K562 (cell line): ENCODE measurements at regions not wholly inside any gene's neighbourhood (a gene's known extent, or its start where the extent isn't known, plus 50 kb on each side); places are given as distances from the start of the nearest gene placed in this dataset.
A peak's percentile ranks its signal among the peaks of the same experiment; 100 is the strongest.

Experiments
- ATAC-seq: fragments of 200-7000 bp; cut with Tn5 transposase; 3 replicates; pipeline ENCODE4 v1.9.1; 2020; ENCODE audit warnings: moderate library complexity
- BruUV-seq: library from RNA; stranded (reverse); fragments of 400-500 nt; replicated peaks from 2 replicates; lab custom pipeline; 2021; lab: Mats Ljungman, UMichigan
- CTCF ChIA-PET: fragments of 300-600 bp; formaldehyde crosslinking; extraction: SDS; loops from one replicate; lab custom pipeline; 2021; ENCODE audit warnings: low intra/inter-chr PET ratio; lab: Yijun Ruan, JAX
- POLR2A ChIA-PET: fragments of 300-600, 350-650 bp; sonication (Branson Sonifier 250); formaldehyde crosslinking; extraction: SDS; loops from one replicate; lab custom pipeline; 2021; ENCODE audit warnings: antibody characterized with exemption, inconsistent platforms; lab: Yijun Ruan, JAX
- DNase-seq, 4 experiments: peaks; one replicate each; pipeline versions ENCODE4 v3.0.0 to v3.0.0-alpha.2; 2011 to 2018; ENCODE audit warnings: low spot score in 3 of 4, mixed read lengths in 3 of 4; ENCODE audit errors: extremely low read depth in 1 of 4
- FAIRE-seq: peaks from 2 replicates; lab custom pipeline; 2011; peaks lifted over from hg19 to GRCh38; lab: Jason Lieb, UNC
- H2AFZ ChIP-seq: 2 replicates; pipeline ENCODE4 v1.6.0; 2011; ENCODE audit warnings: low read depth, low read length, control low read depth, inconsistent platforms
- H3K27ac ChIP-seq: fragments of 200-600 bp; 3 replicates; pipeline ENCODE4 v1.8.0; 2011; ENCODE audit warnings: low read depth, mild to moderate bottlenecking, control low read depth, inconsistent platforms, low read length, moderate library complexity, mixed read lengths; ENCODE audit errors: extremely low read depth
- H3K27me3 ChIP-seq, 2 experiments: fragments of 300-600 bp in 1 of 2; 2 replicates in 1 of 2; 3 replicates in 1 of 2; pipeline versions ENCODE4 v1.6.0 to v1.8.0; 2011; ENCODE audit warnings: inconsistent platforms in 2 of 2, low read length in 2 of 2, mild to moderate bottlenecking in 1 of 2, mixed read lengths in 1 of 2, moderate library complexity in 1 of 2; ENCODE audit not compliant: control insufficient read depth in 2 of 2, insufficient read depth in 2 of 2
- H3K36me3 ChIP-seq: fragments of 300-600 bp; 3 replicates; pipeline ENCODE4 v1.8.0; 2011; ENCODE audit warnings: mild to moderate bottlenecking, low read length, inconsistent platforms; ENCODE audit not compliant: control insufficient read depth, insufficient read depth
- H3K4me1 ChIP-seq, 2 experiments: fragments of 200-600 bp in 1 of 2; replicated peaks in 1 of 2; 2 replicates in 1 of 2; 3 replicates in 1 of 2; pipeline versions ENCODE4 v1.5.1 to v1.8.0; 2011; ENCODE audit warnings: inconsistent platforms in 2 of 2, low read length in 2 of 2, mild to moderate bottlenecking in 1 of 2, mixed read lengths in 1 of 2, moderate library complexity in 1 of 2; ENCODE audit not compliant: control insufficient read depth in 2 of 2, insufficient read depth in 2 of 2
- H3K4me2 ChIP-seq: 2 replicates; pipeline ENCODE4 v1.6.1; 2011; ENCODE audit warnings: low read length, control low read depth, inconsistent platforms, mixed read lengths; ENCODE audit not compliant: insufficient read depth
- H3K4me3 ChIP-seq: fragments of 200-600 bp; sonication (generic), shearing (Covaris generic); 2 replicates; pipeline ENCODE4 v1.5.1; 2016; ENCODE audit warnings: control low read depth, inconsistent platforms
- H3K79me2 ChIP-seq: fragments of 200-600 bp; 3 replicates; pipeline ENCODE4 v1.8.0; 2011; ENCODE audit warnings: low read length, inconsistent platforms; ENCODE audit not compliant: control insufficient read depth, insufficient read depth
- H3K9ac ChIP-seq, 2 experiments: 2 replicates each; pipeline versions ENCODE4 v1.6.0 to v1.6.1; 2011; ENCODE audit warnings: low read depth in 2 of 2, low read length in 2 of 2, control low read depth in 1 of 2, inconsistent platforms in 1 of 2, mild to moderate bottlenecking in 1 of 2, mixed read lengths in 1 of 2; ENCODE audit not compliant: insufficient read depth in 1 of 2
- H3K9me1 ChIP-seq: one replicate; pipeline ENCODE4 v1.6.0; 2011; ENCODE audit warnings: inconsistent platforms, mild to moderate bottlenecking, low read length, moderate library complexity; ENCODE audit not compliant: control insufficient read depth, insufficient read depth
- H3K9me3 ChIP-seq: replicated peaks from 2 replicates; pipeline ENCODE4 v1.5.1; 2011; ENCODE audit warnings: low read depth, low read length, inconsistent platforms; ENCODE audit not compliant: control insufficient read depth, insufficient read depth
- H4K20me1 ChIP-seq: replicated peaks from 2 replicates; pipeline ENCODE4 v1.6.1; 2011; ENCODE audit warnings: low read length, inconsistent platforms, mixed read lengths; ENCODE audit not compliant: control insufficient read depth, insufficient read depth
- MTF1 ChIP-seq: fragments of 250-450 bp; sonication (Bioruptor Pico); IDR thresholded peaks from 2 replicates; pipeline ENCODE4 v1.9.0; 2021; ENCODE audit warnings: moderate library complexity, mild to moderate bottlenecking, inconsistent platforms, borderline replicate concordance
- NFIC ChIP-seq: fragments of 450-650 bp; IDR thresholded peaks from 2 replicates; pipeline ENCODE4 v1.6.1; 2017; ENCODE audit warnings: mild to moderate bottlenecking, inconsistent platforms
- RBBP5 ChIP-seq: fragments of 200-600 bp; sonication (generic); IDR thresholded peaks from 2 replicates; pipeline ENCODE4 v1.6.1; 2012; ENCODE audit warnings: borderline replicate concordance, mild to moderate bottlenecking, low read length, control low read depth, inconsistent platforms; ENCODE audit not compliant: insufficient read depth, poor library complexity, severe bottlenecking
- SMC3 ChIP-seq: conservative IDR thresholded peaks from 2 replicates; pipeline ENCODE4 v1.6.1; 2011; ENCODE audit warnings: low read depth, low read length, improper control_type of control experiment; ENCODE audit not compliant: insufficient read depth
- ZNF354B ChIP-seq: fragments of 250-450 bp; sonication (Bioruptor Pico); IDR thresholded peaks from 2 replicates; pipeline ENCODE4 v1.4.0; 2020
- WGBS: fragments of 100-300 bp; shearing (Covaris generic); methylation state at CpG from one replicate; pipeline ENCODE4 v1.1.6; 2016; ENCODE audit warnings: low coverage, mixed read lengths; ENCODE audit not compliant: insufficient coverage; ENCODE audit errors: missing lambda C conversion rate; 5-methylcytosine and 5-hydroxymethylcytosine counted together
- in situ Hi-C: fragments of 300-500 bp; cut with MboI; formaldehyde crosslinking; loops from 4 replicates; pipeline ENCODE4 v1.15.0; 2018; ENCODE audit warnings: inconsistent platforms, mixed read lengths
- intact Hi-C: fragments of 100-400 bp; cut with micrococcal nuclease; formaldehyde crosslinking; loops from 2 replicates; pipeline ENCODE4 v1.14.2; 2022
- TF ChIP-seq, protein P1 (sequence below), 3 experiments: IDR thresholded peaks in 2 of 3; conservative IDR thresholded peaks in 1 of 3; 2 replicates each; pipeline ENCODE4 v1.5.1; 2011 to 2012; ENCODE audit warnings: low read length in 3 of 3, mild to moderate bottlenecking in 3 of 3, control low read depth in 2 of 3, improper control_type of control experiment in 1 of 3, inconsistent platforms in 1 of 3, low read depth in 1 of 3, mixed read lengths in 1 of 3, moderate library complexity in 1 of 3; ENCODE audit not compliant: insufficient read depth in 2 of 3
- TF ChIP-seq, protein P2 (sequence below): fragments of 450-650 bp; IDR thresholded peaks from 2 replicates; pipeline ENCODE4 v1.6.1; 2016; ENCODE audit warnings: mild to moderate bottlenecking
- TF ChIP-seq, protein P3 (sequence below): fragments of 450-650 bp; IDR thresholded peaks from 2 replicates; pipeline ENCODE4 v1.6.1; 2017; ENCODE audit warnings: mild to moderate bottlenecking, moderate library complexity

DNA sequence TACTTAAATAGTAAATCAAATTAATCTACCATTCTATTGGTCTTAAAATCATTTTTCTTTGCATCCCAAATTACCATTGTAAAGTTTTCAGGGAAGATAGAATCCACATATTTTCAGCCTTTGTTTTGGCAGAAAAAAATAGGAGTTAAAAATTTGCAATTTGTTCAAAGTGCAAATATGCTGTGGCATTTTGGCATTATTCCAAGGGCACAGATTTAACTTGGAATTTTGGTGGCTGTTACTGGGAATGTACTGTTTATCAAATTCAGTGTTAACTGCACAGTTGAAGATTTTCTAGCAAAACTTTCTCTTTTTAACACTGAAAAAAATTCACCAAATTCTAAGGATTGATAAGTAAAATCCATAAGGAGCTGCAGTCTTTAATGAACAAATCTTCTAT is 151.0 kb upstream of the HDAC9 start:
- no peaks in the 10 kb centered on the region for H3K27me3 ChIP-seq
- ATAC-seq = no peak
- no peak for DNase-seq
- TF ChIP-seq NFIC (peak; percentile 36; the same call in 1 of the 2 replicates), ZNF354B (CRISPR knock-in tag) (no peak), MTF1 (CRISPR knock-in tag) (no peak)
- no peak overlapping the region for H3K27ac ChIP-seq
- no peaks in the 10 kb centered on the region for H3K79me2 ChIP-seq
- intact Hi-C loops (loop anchor here (2.0 to 10.0 kb wide), 3 partner anchors 130 to 638 kb away; no protein-coding TSS in a partner anchor), in situ Hi-C loops (loop anchor here (25.0 kb wide), 1 partner anchor 282 kb away; no protein-coding TSS in a partner anchor)
- no peaks in the 10 kb centered on the region for H3K4me1 ChIP-seq
- FAIRE-seq = no peak
- CTCF ChIA-PET = interaction anchor here (1.2 to 1.5 kb wide), 2 partner anchors 280 to 575 kb away, joined by 3 read pairs; no protein-coding TSS in a partner anchor
- H4K20me1 ChIP-seq = no peaks in the 10 kb centered on the region
- no peaks in the 10 kb centered on the region for H3K36me3 ChIP-seq
- no peak overlapping the region for H3K4me2 ChIP-seq
- POLR2A ChIA-PET = no interaction called here
- H3K9me1 ChIP-seq = no peaks in the 10 kb centered on the region
- no peak overlapping the region for H2AFZ ChIP-seq
- no peaks in the 10 kb centered on the region; the same call in 1 of the 2 replicates for H3K9me3 ChIP-seq
- no TSS peak for BruUV-seq
- no peak overlapping the region for H3K4me3 ChIP-seq
- no peak overlapping the region for H3K9ac ChIP-seq

DNA sequence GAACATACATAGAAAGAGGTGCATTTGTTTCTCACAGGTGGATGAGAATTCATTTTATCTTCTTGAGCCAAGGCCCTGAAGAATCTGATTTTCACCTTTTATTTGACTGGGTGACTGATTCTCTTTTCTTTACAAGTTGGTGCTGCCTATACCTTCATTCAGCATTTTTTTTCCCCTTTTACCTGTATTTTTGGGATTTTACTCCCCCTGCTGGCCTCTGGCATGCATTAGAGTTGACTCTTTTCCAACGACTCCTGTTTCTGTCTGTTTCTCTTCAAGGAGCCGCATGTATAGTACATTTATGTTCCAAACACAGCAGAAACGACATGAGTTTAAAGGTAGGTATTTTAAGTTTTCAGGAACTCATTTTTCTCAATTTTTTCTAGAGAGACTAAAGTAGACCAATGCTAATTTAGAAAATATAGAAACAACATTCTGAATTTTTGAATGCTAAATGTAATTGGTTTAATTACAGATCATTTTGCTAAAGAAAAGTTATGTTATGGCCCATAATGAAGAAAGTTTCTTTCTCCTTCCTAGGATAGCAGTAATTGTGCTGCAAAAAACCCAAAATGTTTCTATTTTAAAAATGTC is 149.8 kb upstream of the HDAC9 start:
- Histone ChIP-seq H3K4me3 (no peak overlapping the region), H3K27ac (no peak overlapping the region), H3K4me1 (no peaks in the 10 kb centered on the region), H3K9me3 (no peaks in the 10 kb centered on the region), H3K9ac (no peak overlapping the region), H3K36me3 (no peaks in the 10 kb centered on the region), H2AFZ (no peak overlapping the region), H3K4me2 (no peak overlapping the region), H3K9me1 (no peaks in the 10 kb centered on the region), H4K20me1 (no peaks in the 10 kb centered on the region), H3K27me3 (no peaks in the 10 kb centered on the region), H3K79me2 (no peaks in the 10 kb centered on the region)
- BruUV-seq = no TSS peak
- ATAC-seq = peak; percentile 81
- DNase-seq = peak; percentile 19 to 61 (median 27)
- POLR2A ChIA-PET = no interaction called here
- WGBS = 0% methylated on average over 3 of the region's 3 CpGs
- in situ Hi-C loops (loop anchor here (25.0 kb wide), 1 partner anchor 283 kb away; no protein-coding TSS in a partner anchor), intact Hi-C loops (loop anchor here (1.0 to 10.0 kb wide), 6 partner anchors 131 to 639 kb away; no protein-coding TSS in a partner anchor)
- CTCF ChIA-PET = interaction anchor here (0.6 to 1.3 kb wide), 5 partner anchors 281 to 667 kb away, joined by 3 to 8 read pairs (median 4); no protein-coding TSS in a partner anchor
- peak; percentile 32 for FAIRE-seq
- TF ChIP-seq, protein P1, sequence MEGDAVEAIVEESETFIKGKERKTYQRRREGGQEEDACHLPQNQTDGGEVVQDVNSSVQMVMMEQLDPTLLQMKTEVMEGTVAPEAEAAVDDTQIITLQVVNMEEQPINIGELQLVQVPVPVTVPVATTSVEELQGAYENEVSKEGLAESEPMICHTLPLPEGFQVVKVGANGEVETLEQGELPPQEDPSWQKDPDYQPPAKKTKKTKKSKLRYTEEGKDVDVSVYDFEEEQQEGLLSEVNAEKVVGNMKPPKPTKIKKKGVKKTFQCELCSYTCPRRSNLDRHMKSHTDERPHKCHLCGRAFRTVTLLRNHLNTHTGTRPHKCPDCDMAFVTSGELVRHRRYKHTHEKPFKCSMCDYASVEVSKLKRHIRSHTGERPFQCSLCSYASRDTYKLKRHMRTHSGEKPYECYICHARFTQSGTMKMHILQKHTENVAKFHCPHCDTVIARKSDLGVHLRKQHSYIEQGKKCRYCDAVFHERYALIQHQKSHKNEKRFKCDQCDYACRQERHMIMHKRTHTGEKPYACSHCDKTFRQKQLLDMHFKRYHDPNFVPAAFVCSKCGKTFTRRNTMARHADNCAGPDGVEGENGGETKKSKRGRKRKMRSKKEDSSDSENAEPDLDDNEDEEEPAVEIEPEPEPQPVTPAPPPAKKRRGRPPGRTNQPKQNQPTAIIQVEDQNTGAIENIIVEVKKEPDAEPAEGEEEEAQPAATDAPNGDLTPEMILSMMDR (IDR thresholded peaks at IDR 0.05 in 2 of 3, conservative IDR thresholded peaks at IDR 0.05 in 1 of 3; ENCODE audit: insufficient read depth in 2 of 3, low read depth in 1 of 3, low read length in 3 of 3) = peak; percentile 69 to 82 (median 73)
- TF ChIP-seq RBBP5 (no peak), NFIC (0 out of 2 replicates have a peak, but pooled peaks have one; percentile 6), SMC3 (peak; percentile 84)
- TF ChIP-seq, protein P2, sequence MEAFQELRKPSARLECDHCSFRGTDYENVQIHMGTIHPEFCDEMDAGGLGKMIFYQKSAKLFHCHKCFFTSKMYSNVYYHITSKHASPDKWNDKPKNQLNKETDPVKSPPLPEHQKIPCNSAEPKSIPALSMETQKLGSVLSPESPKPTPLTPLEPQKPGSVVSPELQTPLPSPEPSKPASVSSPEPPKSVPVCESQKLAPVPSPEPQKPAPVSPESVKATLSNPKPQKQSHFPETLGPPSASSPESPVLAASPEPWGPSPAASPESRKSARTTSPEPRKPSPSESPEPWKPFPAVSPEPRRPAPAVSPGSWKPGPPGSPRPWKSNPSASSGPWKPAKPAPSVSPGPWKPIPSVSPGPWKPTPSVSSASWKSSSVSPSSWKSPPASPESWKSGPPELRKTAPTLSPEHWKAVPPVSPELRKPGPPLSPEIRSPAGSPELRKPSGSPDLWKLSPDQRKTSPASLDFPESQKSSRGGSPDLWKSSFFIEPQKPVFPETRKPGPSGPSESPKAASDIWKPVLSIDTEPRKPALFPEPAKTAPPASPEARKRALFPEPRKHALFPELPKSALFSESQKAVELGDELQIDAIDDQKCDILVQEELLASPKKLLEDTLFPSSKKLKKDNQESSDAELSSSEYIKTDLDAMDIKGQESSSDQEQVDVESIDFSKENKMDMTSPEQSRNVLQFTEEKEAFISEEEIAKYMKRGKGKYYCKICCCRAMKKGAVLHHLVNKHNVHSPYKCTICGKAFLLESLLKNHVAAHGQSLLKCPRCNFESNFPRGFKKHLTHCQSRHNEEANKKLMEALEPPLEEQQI = no peak
- TF ChIP-seq, protein P3, sequence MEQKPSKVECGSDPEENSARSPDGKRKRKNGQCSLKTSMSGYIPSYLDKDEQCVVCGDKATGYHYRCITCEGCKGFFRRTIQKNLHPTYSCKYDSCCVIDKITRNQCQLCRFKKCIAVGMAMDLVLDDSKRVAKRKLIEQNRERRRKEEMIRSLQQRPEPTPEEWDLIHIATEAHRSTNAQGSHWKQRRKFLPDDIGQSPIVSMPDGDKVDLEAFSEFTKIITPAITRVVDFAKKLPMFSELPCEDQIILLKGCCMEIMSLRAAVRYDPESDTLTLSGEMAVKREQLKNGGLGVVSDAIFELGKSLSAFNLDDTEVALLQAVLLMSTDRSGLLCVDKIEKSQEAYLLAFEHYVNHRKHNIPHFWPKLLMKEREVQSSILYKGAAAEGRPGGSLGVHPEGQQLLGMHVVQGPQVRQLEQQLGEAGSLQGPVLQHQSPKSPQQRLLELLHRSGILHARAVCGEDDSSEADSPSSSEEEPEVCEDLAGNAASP = no peak
